Stimulated activated CD4-positive, alpha-beta T cell treated with anti-CD3 and anti-CD28 coated beads, Interleukin-15, amount 100 ng/mL, for 24 hours (primary cell): ENCODE measurements at regions not wholly inside any gene's neighbourhood (a gene's known extent, or its start where the extent isn't known, plus 50 kb on each side); places are given as distances from the start of the nearest gene placed in this dataset.

ENCODE experiments used
- DNase-seq: peaks from one replicate; pipeline ENCODE4 v3.0.0-alpha.2; 2020

DNA sequence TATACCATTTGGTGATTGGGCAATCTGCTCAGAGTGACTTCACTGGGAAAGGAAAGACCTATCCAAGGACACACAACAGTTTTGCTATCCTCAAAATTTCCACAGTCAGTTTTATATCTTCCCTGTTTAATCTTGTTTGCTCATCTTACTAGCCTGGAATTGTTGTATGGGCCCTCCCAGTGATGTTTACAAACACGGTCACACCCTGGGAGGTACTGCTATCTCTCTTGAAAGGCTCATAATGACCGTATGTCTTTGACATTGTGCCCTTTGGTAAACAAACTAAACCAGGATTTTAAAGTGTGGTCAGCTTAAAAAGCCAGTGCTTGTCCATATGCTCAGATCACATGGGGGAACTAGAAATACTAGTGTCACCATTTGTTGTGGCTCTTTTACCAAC is 277.0 kb downstream of the CDH2 start:
- DNase-seq: no peak

DNA sequence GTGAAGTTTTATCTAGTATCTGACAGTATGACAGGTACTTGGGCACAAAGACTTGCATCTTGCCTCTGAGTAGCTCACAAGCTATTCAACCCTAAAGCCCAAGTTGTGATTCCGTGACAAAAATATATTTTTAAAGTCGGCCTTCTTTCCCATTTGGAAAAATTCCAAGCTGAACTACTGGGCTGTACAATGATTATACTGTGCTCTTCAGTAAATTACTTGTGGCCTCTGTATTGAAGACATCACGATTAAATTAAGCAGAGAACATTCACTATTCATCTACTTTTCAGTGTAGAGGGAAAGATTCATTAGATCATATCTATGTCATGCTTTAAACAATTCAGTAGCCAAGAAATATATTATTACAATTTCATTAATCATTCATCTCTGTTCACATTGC is 282.2 kb downstream of the CDH2 start:
- DNase-seq: no peak

DNA sequence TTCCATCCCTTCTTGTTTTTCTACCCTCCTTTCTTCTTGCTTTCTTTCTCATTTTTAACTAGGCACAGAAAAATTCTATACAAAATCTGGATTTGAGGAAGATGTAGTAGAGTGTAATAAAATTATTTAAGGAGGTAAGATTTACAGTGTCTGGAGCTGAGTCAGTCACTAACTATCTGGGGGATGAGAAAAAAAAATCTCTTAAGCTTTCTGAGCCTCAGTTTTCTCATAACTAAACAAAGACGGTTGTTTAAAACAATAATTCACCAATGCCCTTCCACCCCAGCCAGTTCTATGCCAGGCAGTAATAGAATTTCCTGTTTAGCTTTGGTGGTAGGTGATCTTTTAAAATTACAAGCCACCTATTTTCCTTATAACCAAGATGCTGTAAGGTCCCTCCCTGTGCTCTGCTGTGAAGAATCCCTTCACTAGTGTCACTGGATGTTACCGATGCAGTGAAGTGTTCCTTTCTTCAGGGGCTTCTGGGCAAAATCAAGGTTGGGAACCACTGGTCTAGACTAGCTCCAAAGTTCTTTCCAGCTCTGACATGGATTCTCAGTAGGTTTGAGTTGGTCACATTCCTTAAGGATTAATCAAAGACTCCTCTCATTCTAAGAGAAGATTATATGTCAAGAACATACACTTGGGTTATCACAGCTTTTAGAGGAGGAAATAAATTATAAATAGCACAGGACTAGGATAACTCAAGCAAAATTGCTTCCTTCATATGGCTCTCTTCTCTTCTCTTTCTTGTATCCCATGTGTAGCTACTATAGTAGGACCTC is 289.0 kb downstream of the CDH2 start:
- DNase-seq: no peak

DNA sequence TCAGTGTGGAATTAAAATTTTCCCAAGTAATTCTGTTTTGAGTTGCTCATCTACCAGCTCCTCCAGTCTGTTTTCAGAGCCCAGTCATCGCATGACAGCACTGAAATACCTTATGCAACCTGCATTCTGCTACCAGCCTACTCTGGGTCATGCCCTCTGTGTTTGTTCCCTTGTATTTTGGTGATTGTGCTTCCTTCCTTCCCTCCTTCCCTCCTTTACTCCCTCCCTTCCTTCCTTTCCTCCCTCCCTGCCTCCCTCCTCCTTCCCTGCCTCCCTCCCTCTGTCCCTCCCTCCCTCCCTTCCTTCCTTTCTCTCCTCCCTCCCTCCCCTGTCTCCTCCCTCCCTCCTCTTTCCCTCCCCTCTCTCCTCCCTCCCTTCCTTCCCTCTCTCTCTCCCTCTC is 289.6 kb downstream of the CDH2 start:
- DNase-seq: no peak

DNA sequence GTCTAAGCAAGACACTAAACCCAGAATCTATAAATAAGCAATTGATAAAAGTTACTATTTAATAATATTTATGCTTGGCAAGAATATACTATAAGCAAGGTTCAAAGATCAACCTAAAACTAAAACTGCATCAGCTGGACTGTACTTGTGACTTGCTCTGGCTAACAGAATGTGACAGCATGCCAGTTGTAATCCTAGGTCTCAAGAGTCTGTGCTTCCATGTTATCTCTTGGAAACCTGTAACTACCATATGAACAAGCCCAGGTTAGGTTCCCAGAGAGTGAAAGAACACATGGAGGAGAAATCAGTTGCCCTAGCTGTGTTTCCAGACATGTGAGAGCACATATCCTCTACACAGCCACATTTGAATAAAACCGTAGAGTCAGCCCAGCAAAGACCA is 297.4 kb downstream of the CDH2 start:
- DNase-seq: no peak

DNA sequence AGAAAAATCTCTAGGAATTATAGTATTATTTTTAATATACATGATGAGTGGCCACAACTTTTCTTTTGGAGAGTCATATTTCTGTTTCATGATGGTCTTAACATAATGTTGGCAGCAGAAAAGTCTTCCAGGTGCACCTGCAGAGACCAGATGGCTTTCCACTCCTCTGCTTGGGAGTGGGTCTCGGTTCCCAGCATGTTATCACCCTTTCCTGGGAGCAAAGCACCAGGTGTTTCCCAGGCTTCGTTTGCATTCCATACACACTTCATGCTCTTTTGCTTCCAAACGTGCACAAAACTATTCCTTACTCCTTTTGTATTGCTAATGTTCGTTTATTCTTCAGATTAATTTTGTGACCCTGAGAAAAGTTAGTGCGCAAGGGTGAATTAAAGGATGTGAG is 305.2 kb downstream of the CDH2 start:
- DNase-seq: no peak

GRCh38 chr18:27869735-27870134 is 307.2 kb downstream of the CDH2 start:
- no peak for DNase-seq

- no peak for DNase-seq
Measured at GRCh38 chr18:27865431-27865830, 311.5 kb downstream of the CDH2 start.

GRCh38 chr18:27863780-27864430 is 313.0 kb downstream of the CDH2 start:
- no peak for DNase-seq

DNA sequence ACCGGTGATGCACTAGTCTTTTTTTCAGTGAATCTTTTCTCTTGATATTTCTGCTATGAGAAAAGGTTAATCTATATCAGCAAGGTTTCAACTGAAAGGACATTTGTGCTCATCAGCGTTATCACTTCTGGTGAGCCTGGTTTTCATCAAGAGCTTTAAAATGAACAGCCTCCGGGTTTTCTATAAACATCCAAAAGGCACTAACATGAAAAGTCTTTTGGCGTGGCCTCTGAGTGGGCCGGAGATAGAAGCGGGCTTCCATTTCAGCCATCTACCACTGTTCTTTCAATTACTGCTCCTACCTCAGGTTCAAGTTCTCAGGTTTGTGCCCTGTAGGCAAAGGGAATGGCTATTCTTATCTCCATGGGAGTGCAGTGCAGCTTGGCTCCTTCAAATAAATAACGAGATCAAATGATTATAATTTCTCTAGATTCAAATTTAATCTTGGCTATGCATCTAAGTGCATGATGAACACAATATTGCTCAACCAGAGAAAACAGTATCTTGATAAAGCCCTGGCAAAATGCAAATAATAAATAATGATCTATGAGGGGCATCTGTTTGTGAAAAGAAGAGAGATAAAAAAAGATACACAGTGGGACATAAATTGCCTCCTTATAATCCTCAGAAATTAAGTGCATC is 314.8 kb downstream of the CDH2 start:
- DNase-seq: no peak

- DNase-seq: no peak
Measured at GRCh38 chr18:27861539-27861938, 315.4 kb downstream of the CDH2 start.

GRCh38 chr18:27860701-27861107 is 316.2 kb downstream of the CDH2 start:
- DNase-seq: no peak

- no peak for DNase-seq
Measured at GRCh38 chr18:27860011-27860410, 316.9 kb downstream of the CDH2 start.

- no peak for DNase-seq
Measured at GRCh38 chr18:27856820-27857219, 320.1 kb downstream of the CDH2 start.

GRCh38 chr18:27855486-27855885 is 321.4 kb downstream of the CDH2 start:
- no peak for DNase-seq

GRCh38 chr18:27854631-27855030 is 322.3 kb downstream of the CDH2 start:
- no peak for DNase-seq

GRCh38 chr18:27848336-27848735 is 328.6 kb downstream of the CDH2 start:
- no peak for DNase-seq

DNA sequence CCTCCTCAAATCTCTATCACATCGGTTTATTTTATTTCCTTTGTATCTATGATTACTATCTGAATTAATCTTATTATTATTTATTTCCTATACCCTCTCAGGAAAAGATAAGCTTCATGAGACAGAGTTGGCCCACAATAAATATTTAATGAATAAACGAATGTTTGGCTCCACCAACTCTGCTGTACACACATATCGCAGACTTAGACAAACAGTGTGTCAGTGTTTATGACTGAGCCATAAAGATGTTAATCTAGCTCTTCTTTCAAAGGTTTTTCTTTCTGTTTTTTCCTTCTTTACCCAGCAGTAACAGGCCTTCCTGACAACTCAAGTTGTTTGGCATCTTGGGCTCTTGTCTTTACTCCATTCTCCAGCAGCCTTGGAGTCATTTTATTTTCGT is 329.5 kb downstream of the CDH2 start:
- DNase-seq: no peak

DNA sequence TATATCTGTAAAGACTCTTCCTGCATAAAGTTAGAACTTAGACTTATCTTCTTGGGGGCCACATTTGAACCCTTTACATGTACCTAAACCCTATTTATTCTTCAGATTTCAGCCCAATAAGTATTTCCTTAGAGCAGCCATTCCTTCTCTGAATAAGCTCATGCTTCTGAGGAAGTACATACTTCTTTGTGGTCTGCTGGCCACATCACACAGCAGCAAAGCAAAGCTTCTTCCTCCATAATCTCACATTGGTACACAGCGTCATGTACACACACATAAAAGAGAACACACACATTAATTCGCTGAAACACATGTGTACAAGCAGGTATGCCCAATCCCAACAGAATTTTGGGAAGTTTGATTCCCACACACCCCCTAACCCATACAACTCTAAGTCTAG is 331.0 kb downstream of the CDH2 start:
- DNase-seq: no peak

DNA sequence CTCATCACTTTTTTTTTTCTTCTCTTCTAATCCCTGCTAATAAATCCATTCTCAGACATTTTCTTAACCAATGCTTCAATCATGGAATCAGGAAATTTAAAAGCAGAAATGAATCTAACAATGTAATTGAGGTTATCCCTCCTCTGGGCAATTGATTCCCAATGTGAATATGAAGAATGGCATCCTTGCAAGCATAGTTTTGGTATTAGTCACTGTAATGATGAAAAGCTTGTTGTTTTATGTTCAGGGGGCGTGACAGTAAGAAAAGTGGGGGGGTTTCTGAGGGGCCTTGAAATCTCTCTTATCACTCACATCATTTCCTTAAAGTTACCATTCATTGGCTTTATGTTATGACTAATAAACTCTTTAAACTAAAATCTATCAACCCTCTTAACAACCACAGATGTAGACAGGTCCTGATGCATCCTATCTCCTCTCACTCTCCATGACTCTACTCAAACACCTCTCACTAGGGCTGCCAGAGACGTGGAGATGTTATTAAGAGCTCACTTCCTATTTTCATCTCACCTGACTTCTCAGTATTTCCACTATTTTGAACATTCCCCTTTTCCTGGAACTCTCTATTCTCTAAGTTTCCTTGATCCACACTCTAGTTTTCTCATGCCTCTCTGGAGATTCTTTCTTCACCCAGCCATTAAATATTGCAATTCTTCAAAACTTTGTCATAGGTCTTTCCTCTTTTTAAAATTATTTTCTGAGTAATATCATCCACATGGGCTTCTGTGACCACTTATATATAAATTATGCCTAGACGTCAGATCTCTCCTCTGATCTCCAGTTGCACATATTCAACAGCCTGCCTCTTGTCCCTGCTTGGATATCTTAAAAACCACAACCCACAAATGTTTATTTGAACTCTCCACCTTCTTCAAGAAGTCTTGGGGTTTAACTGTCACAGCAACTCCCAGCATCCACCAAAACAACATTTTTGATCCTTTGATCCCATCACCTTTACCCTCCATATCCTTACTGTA is 332.9 kb downstream of the CDH2 start:
- no peak for DNase-seq

- DNase-seq: no peak
Measured at GRCh38 chr18:27839141-27839540, 337.8 kb downstream of the CDH2 start.

DNA sequence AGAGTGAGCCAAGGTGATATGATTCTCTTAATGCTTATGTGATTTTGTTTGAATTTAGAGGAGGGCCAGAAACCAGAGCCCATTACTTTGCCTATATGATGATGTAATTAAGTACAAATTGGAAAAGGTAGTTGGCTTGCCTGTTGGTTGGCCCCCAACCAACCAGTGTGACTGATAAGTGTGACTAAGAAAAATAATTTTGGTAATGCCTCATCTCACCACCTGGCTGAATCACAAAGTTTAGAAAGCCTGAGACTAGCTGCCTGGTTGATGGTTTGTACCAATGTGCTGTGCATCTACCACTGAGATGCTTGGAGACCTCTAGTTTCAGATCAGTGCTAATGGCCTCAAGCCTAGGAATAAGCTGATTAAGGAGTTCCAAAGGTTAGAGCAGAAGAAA is 338.7 kb downstream of the CDH2 start:
- DNase-seq: no peak

DNA sequence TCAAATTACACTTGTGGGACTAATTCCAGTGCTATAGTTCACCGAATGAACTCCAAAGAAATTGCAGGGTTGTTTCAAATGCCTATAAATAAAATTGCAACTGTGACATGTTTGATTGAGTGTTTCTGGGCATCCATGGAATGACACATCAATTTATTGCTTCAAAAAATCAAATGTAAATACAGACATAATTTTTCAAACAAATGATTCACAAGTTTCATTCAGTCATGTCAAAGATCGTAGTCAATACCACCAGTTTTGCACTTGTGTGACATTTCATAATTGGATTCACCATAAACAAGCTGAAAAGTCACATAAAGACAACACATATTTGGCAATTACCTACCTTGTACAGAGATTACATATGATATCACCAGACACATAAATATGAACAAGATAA is 350.8 kb downstream of the CDH2 start:
- DNase-seq: no peak
